GM11168 (cell line): ENCODE measurements at regions not wholly inside any gene's neighbourhood (a gene's known extent, or its start where the extent isn't known, plus 50 kb on each side); places are given as distances from the start of the nearest gene placed in this dataset.
"Not testable (repeated sequence)": the region's sequence is repeated elsewhere in the genome, so short reads cannot be mapped to it uniquely, and the experiment has no call there.

ENCODE experiments used
- in situ Hi-C: fragments of 300-500 bp; cut with MboI; formaldehyde crosslinking; loops from one replicate; pipeline ENCODE4 v1.12.0; 2022; ENCODE audit warnings: low sequenced_read_pairs; ENCODE audit not compliant: unreplicated experiment

- in situ Hi-C loops: no loop called here
Observed at GRCh38 chrX:101823236-101823635, 108.6 kb downstream of the ZMAT1 start.

GRCh38 chrX:101817739-101818138 is 114.1 kb downstream of the ZMAT1 start:
- in situ Hi-C loops: not testable (repeated sequence)

GRCh38 chrX:101813200-101813599 is 118.6 kb downstream of the ZMAT1 start:
- in situ Hi-C loops: no loop called here

- in situ Hi-C loops: no loop called here
Observed at GRCh38 chrX:101803451-101803850, 128.4 kb downstream of the ZMAT1 start.

- in situ Hi-C loops: loop anchor here (10.0 kb wide), 1 partner anchor 375 kb away; no protein-coding TSS in a partner anchor
Observed at GRCh38 chrX:101799387-101799786, 132.4 kb downstream of the ZMAT1 start.

GRCh38 chrX:101787934-101788333 is 128.3 kb upstream of the ARMCX2 start:
- in situ Hi-C loops: no loop called here

- in situ Hi-C loops: no loop called here
Observed at GRCh38 chrX:101785142-101785541, 125.5 kb upstream of the ARMCX2 start.

GRCh38 chrX:101780421-101780820 is 120.8 kb upstream of the ARMCX2 start:
- in situ Hi-C loops: not testable (repeated sequence)

GRCh38 chrX:101774340-101774739 is 114.7 kb upstream of the ARMCX2 start:
- in situ Hi-C loops: no loop called here

- in situ Hi-C loops: no loop called here
Observed at GRCh38 chrX:101764538-101764937, 104.9 kb upstream of the ARMCX2 start.

- in situ Hi-C loops: no loop called here
Observed at GRCh38 chrX:101759000-101759399, 99.3 kb upstream of the ARMCX2 start.

- in situ Hi-C loops: no loop called here
Observed at GRCh38 chrX:101750744-101751143, 91.1 kb upstream of the ARMCX2 start.

GRCh38 chrX:101749436-101749835 is 89.8 kb upstream of the ARMCX2 start:
- in situ Hi-C loops: no loop called here

- in situ Hi-C loops: no loop called here
Observed at GRCh38 chrX:101745046-101745445, 85.4 kb upstream of the ARMCX2 start.

- in situ Hi-C loops: no loop called here
Observed at GRCh38 chrX:101744085-101744484, 84.4 kb upstream of the ARMCX2 start.

GRCh38 chrX:101740642-101741041 is 81.0 kb upstream of the ARMCX2 start:
- in situ Hi-C loops: no loop called here

- in situ Hi-C loops: not testable (repeated sequence)
Observed at GRCh38 chrX:101738867-101739266, 79.2 kb upstream of the ARMCX2 start.

GRCh38 chrX:101738411-101738810 is 78.8 kb upstream of the ARMCX2 start:
- in situ Hi-C loops: not testable (repeated sequence)

GRCh38 chrX:101736651-101737050 is 77.0 kb upstream of the ARMCX2 start:
- in situ Hi-C loops: no loop called here

GRCh38 chrX:101732870-101733269 is 73.2 kb upstream of the ARMCX2 start:
- in situ Hi-C loops: no loop called here

- in situ Hi-C loops: no loop called here
Observed at GRCh38 chrX:101729986-101730385, 70.3 kb upstream of the ARMCX2 start.
